B cell (primary cell): ENCODE measurements at regions not wholly inside any gene's neighbourhood (a gene's known extent, or its start where the extent isn't known, plus 50 kb on each side); places are given as distances from the start of the nearest gene placed in this dataset.

Experiments used
- ATAC-seq: fragments of 200-7000 bp; cut with Tn5 transposase; one replicate; pipeline ENCODE4 v1.10.0; 2021; ENCODE audit warnings: low read depth, mild to moderate bottlenecking, moderate number of reproducible peaks, moderate library complexity
- CTCF ChIA-PET: fragments of 350-600 bp; sonication (Branson Sonifier 250); formaldehyde crosslinking; loops from one replicate; lab custom pipeline; 2021; ENCODE audit warnings: antibody characterized with exemption, inconsistent platforms; lab: Charles Lee
- POLR2A ChIA-PET: fragments of 350-600 bp; sonication (Branson Sonifier 250); formaldehyde crosslinking; loops from one replicate; lab custom pipeline; 2021; ENCODE audit warnings: antibody characterized with exemption; lab: Charles Lee
- DNase-seq: peaks from one replicate; pipeline ENCODE4 v3.0.0; 2013
- H2AFZ ChIP-seq: 2 replicates; pipeline ENCODE4 v1.6.1; 2012; ENCODE audit warnings: mild to moderate bottlenecking, low read depth, low read length; ENCODE audit not compliant: insufficient read depth, poor library complexity, severe bottlenecking
- H3K27ac ChIP-seq, 2 donors: 1 replicate in 1 of 2; 2 replicates in 1 of 2; pipeline ENCODE4 v1.5.1; 2012 to 2013; ENCODE audit warnings: low read length in 2 of 2, mild to moderate bottlenecking in 2 of 2, moderate library complexity in 1 of 2
- H3K27me3 ChIP-seq, 4 experiments: fragments of 200-600 bp in 1 of 4; sonication (generic) in 1 of 4; replicated peaks in 1 of 4; 1 replicate in 2 of 4; 2 replicates in 2 of 4; pipeline versions ENCODE4 v1.6.1 to v1.7.0; 2013 to 2016; ENCODE audit warnings: low read length in 3 of 4, mild to moderate bottlenecking in 2 of 4, mixed read lengths in 1 of 4, moderate library complexity in 1 of 4; ENCODE audit not compliant: insufficient read depth in 4 of 4, control insufficient read depth in 3 of 4; ENCODE audit errors: control extremely low read depth in 1 of 4
- H3K36me3 ChIP-seq, 2 experiments: replicated peaks in 1 of 2; 1 replicate in 1 of 2; 2 replicates in 1 of 2; pipeline versions ENCODE4 v1.6.1 to v1.7.1; 2013; ENCODE audit warnings: low read length in 1 of 2; ENCODE audit not compliant: insufficient read depth in 2 of 2, control insufficient read depth in 1 of 2; ENCODE audit errors: control extremely low read depth in 1 of 2, extremely low read depth in 1 of 2
- H3K4me1 ChIP-seq, 2 donors: fragments of 200-600 bp in 1 of 2; sonication (generic) in 1 of 2; 1 replicate in 1 of 2; 2 replicates in 1 of 2; pipeline versions ENCODE4 v1.5.1 to v1.6.1; 2013 to 2017; ENCODE audit warnings: low read length in 2 of 2; ENCODE audit not compliant: control insufficient read depth in 2 of 2, insufficient read depth in 2 of 2
- H3K4me2 ChIP-seq: replicated peaks from 2 replicates; pipeline ENCODE3; 2012; ENCODE audit warnings: mild to moderate bottlenecking, low read depth, low read length; ENCODE audit not compliant: poor library complexity, severe bottlenecking
- H3K4me3 ChIP-seq, 5 experiments: fragments of 200-600 bp in 1 of 5; sonication (generic) in 1 of 5; 1 replicate in 3 of 5; 2 replicates in 2 of 5; pipeline versions ENCODE4 v1.5.1 to v1.7.0; 2011 to 2016; ENCODE audit warnings: low read length in 4 of 5, mild to moderate bottlenecking in 4 of 5, low read depth in 2 of 5, control low read depth in 1 of 5, moderate library complexity in 1 of 5; ENCODE audit not compliant: insufficient read depth in 1 of 5; ENCODE audit errors: control extremely low read depth in 1 of 5, extremely low read depth in 1 of 5
- H3K79me2 ChIP-seq: fragments of 200-600 bp; sonication (generic); one replicate; pipeline ENCODE4 v1.6.0; 2016; ENCODE audit warnings: low read length; ENCODE audit not compliant: control insufficient read depth, insufficient read depth
- H3K9ac ChIP-seq: fragments of 200-600 bp; sonication (generic); 2 replicates; pipeline ENCODE4 v1.6.1; 2017; ENCODE audit warnings: mild to moderate bottlenecking, low read length, moderate library complexity
- H3K9me3 ChIP-seq, 3 donors: one replicate each; pipeline versions ENCODE4 v1.6.1 to v1.7.1; 2013; ENCODE audit warnings: low read length in 2 of 3; ENCODE audit not compliant: control insufficient read depth in 2 of 3, insufficient read depth in 1 of 3; ENCODE audit errors: control extremely low read depth in 1 of 3
- H4K20me1 ChIP-seq: 2 replicates; pipeline ENCODE4 v1.6.0; 2012; ENCODE audit warnings: mild to moderate bottlenecking, low read length; ENCODE audit not compliant: insufficient read depth, control insufficient read depth, poor library complexity, severe bottlenecking
- H3K27ac Mint-ChIP-seq: one replicate; pipeline ENCODE4 v1.8.0; 2021; ENCODE audit warnings: mixed read lengths
- H3K27me3 Mint-ChIP-seq: one replicate; pipeline ENCODE4 v1.8.0; 2021; ENCODE audit warnings: mixed read lengths
- H3K4me1 Mint-ChIP-seq: one replicate; pipeline ENCODE4 v1.8.0; 2021; ENCODE audit warnings: mixed read lengths
- H3K4me3 Mint-ChIP-seq: one replicate; pipeline ENCODE4 v1.8.0; 2021; ENCODE audit warnings: mixed read lengths
- H3K9me3 Mint-ChIP-seq: one replicate; pipeline ENCODE4 v1.8.0; 2022; ENCODE audit warnings: mixed read lengths; ENCODE audit not compliant: insufficient read depth
- CTCF ChIP-seq: fragments of 200-600 bp; IDR thresholded peaks from one replicate; pipeline ENCODE4 v1.8.0; 2022; ENCODE audit warnings: antibody characterized with exemption, mild to moderate bottlenecking
- EZH2 ChIP-seq: IDR thresholded peaks from 2 replicates; pipeline ENCODE4 v1.6.1; 2012; ENCODE audit warnings: borderline replicate concordance, low read depth, mild to moderate bottlenecking, moderate library complexity, low read length; ENCODE audit not compliant: insufficient read depth, poor library complexity, severe bottlenecking
- WGBS: methylation state at CpG from one replicate; pipeline ENCODE4 v1.1.5; 2013; ENCODE audit warnings: missing lambda C conversion rate; ENCODE audit not compliant: insufficient coverage; 5-methylcytosine and 5-hydroxymethylcytosine counted together
- intact Hi-C: fragments of 100-400 bp; cut with micrococcal nuclease; formaldehyde crosslinking; loops from one replicate; pipeline ENCODE4 v1.10.0; 2022

DNA sequence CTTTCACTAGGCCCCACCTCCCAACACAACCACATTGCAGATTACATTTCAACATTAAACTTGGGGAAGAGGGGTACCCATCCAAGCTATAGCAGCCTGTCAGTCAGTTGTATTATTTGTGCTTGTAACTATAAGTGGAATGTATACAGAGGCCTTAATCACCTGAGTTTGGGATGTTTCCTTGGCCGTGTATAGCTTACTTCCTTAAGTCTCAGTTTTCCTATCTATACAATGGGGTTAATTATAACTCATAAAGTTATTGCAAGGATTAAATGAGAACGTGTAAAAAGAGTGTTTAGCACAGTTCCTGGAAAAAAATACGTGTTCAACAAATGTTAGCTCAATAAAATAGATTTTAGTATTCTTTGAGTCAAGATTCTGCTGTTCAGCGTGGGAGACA is 165.5 kb upstream of the FAM20A start:
- CTCF ChIA-PET, result interaction anchor here (1.0 kb wide), 1 partner anchor 12 kb away, joined by 3 read pairs; no protein-coding TSS in a partner anchor
- H3K4me3 Mint-ChIP-seq, result no peak overlapping the region
- H3K27ac Mint-ChIP-seq, result no peak overlapping the region
- no peaks in the 10 kb centered on the region for H4K20me1 ChIP-seq
- POLR2A ChIA-PET, result no interaction called here
- H3K27me3 ChIP-seq, result no peaks in the 10 kb centered on the region
- 50% methylated on average over 2 of the region's 4 CpGs for WGBS
- H3K4me2 ChIP-seq, result no peak overlapping the region
- no peaks in the 10 kb centered on the region for H3K36me3 ChIP-seq
- no peak overlapping the region for H2AFZ ChIP-seq
- H3K27me3 Mint-ChIP-seq, result no peaks in the 10 kb centered on the region
- no peak overlapping the region for H3K27ac ChIP-seq
- no peak for TF ChIP-seq CTCF
- no peak for TF ChIP-seq EZH2
- H3K4me3 ChIP-seq, result no peak overlapping the region
- intact Hi-C loops, result no loop called here
- no peaks in the 10 kb centered on the region for H3K4me1 Mint-ChIP-seq
- no peaks in the 10 kb centered on the region for H3K4me1 ChIP-seq
- ATAC-seq (no peak), DNase-seq (no peak)
- H3K9me3 Mint-ChIP-seq, result no peaks in the 10 kb centered on the region
- no peaks in the 10 kb centered on the region for H3K79me2 ChIP-seq
- H3K9ac ChIP-seq, result no peak overlapping the region
- no peaks in the 10 kb centered on the region for H3K9me3 ChIP-seq

- Histone ChIP-seq H2AFZ (no peak overlapping the region), H3K9ac (no peak overlapping the region), H3K4me3 (no peak overlapping the region), H3K9me3 (no peaks in the 10 kb centered on the region), H3K27me3 (no peaks in the 10 kb centered on the region), H3K4me1 (no peaks in the 10 kb centered on the region), H4K20me1 (no peaks in the 10 kb centered on the region), H3K79me2 (no peaks in the 10 kb centered on the region), H3K27ac (no peak overlapping the region), H3K4me2 (no peak overlapping the region), H3K36me3 (no peaks in the 10 kb centered on the region)
- WGBS, result 92% methylated on average over 1 of the region's 1 CpG
- intact Hi-C loops, result no loop called here
- Mint-ChIP-seq H3K27me3 (no peaks in the 10 kb centered on the region), H3K9me3 (no peaks in the 10 kb centered on the region), H3K27ac (no peak overlapping the region), H3K4me3 (no peak overlapping the region), H3K4me1 (no peaks in the 10 kb centered on the region)
- DNase-seq, result no peak
- CTCF ChIA-PET, result no interaction called here
- POLR2A ChIA-PET, result no interaction called here
- TF ChIP-seq CTCF, result no peak
- no peak for TF ChIP-seq EZH2
- ATAC-seq, result no peak
Measured at GRCh38 chr17:68763562-68763961, 162.4 kb upstream of the FAM20A start.
